Ectodermal cell (in vitro differentiated cells): ENCODE measurements at regions not wholly inside any gene's neighbourhood (a gene's known extent, or its start where the extent isn't known, plus 50 kb on each side); places are given as distances from the start of the nearest gene placed in this dataset.

Experiments
- H3K27ac ChIP-seq: 2 replicates; pipeline ENCODE4 v1.7.0; 2013; ENCODE audit warnings: mild to moderate bottlenecking, low read depth, low read length; ENCODE audit not compliant: insufficient read depth, poor library complexity, severe bottlenecking
- H3K27me3 ChIP-seq: 2 replicates; pipeline ENCODE4 v1.7.0; 2013; ENCODE audit warnings: mild to moderate bottlenecking, low read length; ENCODE audit not compliant: insufficient read depth, control insufficient read depth, poor library complexity, severe bottlenecking
- H3K36me3 ChIP-seq: one replicate; pipeline ENCODE4 v1.7.0; 2013; ENCODE audit warnings: low read length; ENCODE audit not compliant: control insufficient read depth, insufficient read depth
- H3K4me1 ChIP-seq: one replicate; pipeline ENCODE4 v1.7.0; 2013; ENCODE audit warnings: low read length; ENCODE audit not compliant: control insufficient read depth, insufficient read depth
- H3K4me3 ChIP-seq: 2 replicates; pipeline ENCODE4 v1.7.0; 2013; ENCODE audit warnings: low read depth, low read length, control low read depth; ENCODE audit not compliant: insufficient read depth
- H3K9me3 ChIP-seq: 2 replicates; pipeline ENCODE4 v1.7.0; 2013; ENCODE audit warnings: mild to moderate bottlenecking, low read length, moderate library complexity; ENCODE audit not compliant: control insufficient read depth
- WGBS, 2 experiments: methylation state at CpG; one replicate each; pipeline ENCODE4 v1.1.7; 2013; ENCODE audit warnings: missing lambda C conversion rate in 2 of 2; 5-methylcytosine and 5-hydroxymethylcytosine counted together

DNA sequence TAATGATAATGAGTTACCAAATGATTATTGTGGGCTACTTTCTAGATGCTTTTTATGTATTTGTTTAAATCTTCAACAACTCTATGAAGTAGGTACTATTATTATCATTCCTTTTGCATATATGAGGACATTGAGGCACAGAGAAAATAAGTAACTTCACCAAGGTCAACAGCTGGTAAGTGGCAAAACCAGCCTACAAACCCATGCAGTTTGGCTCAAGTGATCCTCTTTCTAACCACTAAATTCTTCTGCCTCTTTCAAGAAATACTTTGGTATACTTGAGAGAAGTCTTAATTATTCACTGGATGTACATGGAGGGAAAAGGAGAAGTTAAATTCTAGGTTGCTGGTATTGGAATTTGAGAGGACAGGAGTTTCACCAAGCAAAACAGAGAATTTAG is 495.2 kb upstream of the CADM1 start:
- no peak overlapping the region for H3K4me3 ChIP-seq
- H3K9me3 ChIP-seq, result no peaks in the 10 kb centered on the region
- H3K27ac ChIP-seq, result no peak overlapping the region
- no peaks in the 10 kb centered on the region for H3K27me3 ChIP-seq
- no peaks in the 10 kb centered on the region for H3K4me1 ChIP-seq
- no peaks in the 10 kb centered on the region for H3K36me3 ChIP-seq

DNA sequence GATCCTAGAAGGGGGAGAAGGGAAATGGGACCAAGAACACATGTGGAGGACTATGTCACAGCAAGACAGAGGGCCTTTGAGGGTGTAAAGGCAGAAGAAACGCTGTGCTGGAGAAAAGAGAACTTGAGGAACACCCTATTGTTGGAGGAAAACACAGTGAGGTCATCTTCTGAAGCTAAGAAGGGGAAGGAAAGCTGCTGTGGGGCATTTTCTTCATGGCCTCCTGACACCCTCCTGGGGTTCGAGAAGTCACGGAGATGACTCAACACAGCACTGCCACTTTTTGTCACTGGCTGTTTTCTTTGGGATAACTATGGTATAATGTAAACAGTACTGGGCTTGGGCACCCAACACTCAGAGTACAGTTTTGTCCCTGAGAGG is 492.6 kb upstream of the CADM1 start:
- Histone ChIP-seq H3K4me3 (no peak overlapping the region), H3K27me3 (no peaks in the 10 kb centered on the region), H3K9me3 (no peaks in the 10 kb centered on the region), H3K36me3 (no peaks in the 10 kb centered on the region), H3K27ac (no peak overlapping the region), H3K4me1 (no peaks in the 10 kb centered on the region)
- 87 to 92% methylated on average over 3 of the region's 3 CpGs for WGBS, 2 experiments

DNA sequence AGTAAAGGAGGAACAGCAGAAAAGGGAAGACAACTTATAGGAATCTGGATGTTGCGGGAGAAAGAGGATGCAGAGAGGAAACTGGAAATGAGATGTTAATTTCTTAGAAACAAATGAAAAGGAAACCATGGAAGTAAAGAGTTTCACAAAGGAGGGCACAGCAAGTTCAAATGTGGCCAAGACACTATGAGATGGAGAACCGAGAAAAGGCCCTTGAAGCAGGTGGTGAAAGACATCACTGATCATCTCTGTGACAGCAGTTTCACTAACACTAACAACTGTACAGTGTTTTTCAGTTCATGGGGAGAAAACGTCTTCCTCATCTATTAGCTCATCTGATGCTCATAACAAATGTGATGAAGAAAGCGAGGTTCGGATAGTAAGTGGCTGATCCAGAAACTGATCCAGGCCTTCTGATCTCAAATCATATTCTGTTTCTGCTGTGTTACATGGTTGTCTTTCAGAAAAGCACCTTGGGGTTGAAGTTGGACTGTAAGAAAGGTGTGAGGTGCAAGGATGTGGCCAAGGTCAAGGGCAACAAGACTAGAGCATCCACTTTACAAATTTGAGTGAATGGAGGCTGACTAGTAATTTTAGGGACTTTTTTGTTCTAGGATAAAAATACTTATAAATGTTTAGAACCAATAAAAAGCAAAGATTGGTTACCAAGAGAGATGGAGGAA is 492.1 kb upstream of the CADM1 start:
- H3K4me1 ChIP-seq, result no peaks in the 10 kb centered on the region
- H3K36me3 ChIP-seq, result no peaks in the 10 kb centered on the region
- no peak overlapping the region for H3K4me3 ChIP-seq
- H3K27me3 ChIP-seq, result no peaks in the 10 kb centered on the region
- no peak overlapping the region for H3K27ac ChIP-seq
- WGBS, 2 experiments, result 95 to 96% methylated on average over 5 of the region's 5 CpGs
- no peaks in the 10 kb centered on the region for H3K9me3 ChIP-seq

DNA sequence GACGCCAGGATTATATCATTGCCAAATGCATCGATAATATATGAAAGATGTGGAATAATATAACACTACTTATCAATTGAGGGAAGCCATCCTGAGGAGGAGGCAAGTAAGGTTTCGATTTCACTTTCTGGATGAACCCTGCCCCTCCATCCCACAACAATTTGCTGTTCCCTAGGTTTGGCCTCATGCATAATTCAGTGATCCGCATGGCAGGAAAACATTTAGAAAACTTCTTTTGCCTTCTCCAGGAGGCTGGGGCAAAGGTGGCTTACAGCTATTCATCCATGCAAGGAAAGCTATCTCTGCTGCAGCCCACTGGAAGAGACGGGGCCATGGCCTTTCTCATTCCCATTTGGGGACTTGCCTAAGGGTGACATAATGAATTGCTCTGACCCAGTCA is 489.4 kb upstream of the CADM1 start:
- Histone ChIP-seq H3K4me3 (no peak overlapping the region), H3K4me1 (no peaks in the 10 kb centered on the region), H3K9me3 (no peaks in the 10 kb centered on the region), H3K27me3 (no peaks in the 10 kb centered on the region), H3K36me3 (no peaks in the 10 kb centered on the region), H3K27ac (no peak overlapping the region)
- 89 to 93% methylated on average over 4 to 5 of the region's 5 CpGs for WGBS, 2 experiments

DNA sequence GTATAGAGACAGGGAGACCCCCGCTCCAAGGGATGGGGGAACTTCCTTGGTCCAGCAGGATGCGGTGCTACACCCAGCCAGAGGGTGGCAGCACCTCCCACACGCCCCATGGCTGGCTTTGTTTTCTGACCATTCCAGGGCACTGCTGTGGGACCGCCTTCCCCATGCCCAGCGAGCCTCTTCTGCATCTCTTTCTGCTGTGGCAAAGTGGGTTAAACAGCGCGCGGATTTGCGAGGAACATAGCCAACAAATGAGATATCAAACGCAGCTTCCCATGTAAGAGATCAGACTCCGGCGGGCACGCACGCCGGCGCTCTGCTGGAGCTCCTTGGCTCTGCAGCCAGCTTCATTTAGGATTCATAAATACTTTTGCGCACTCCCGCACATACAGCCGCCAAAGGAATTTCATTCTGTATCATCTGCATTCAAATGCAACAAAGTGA is 485.8 kb upstream of the CADM1 start:
- Histone ChIP-seq H3K27me3 (no peaks in the 10 kb centered on the region), H3K36me3 (no peaks in the 10 kb centered on the region), H3K27ac (no peak overlapping the region), H3K9me3 (no peaks in the 10 kb centered on the region), H3K4me1 (peaks cover 3% of the 10 kb centered on the region), H3K4me3 (no peak overlapping the region)
- 64 to 71% methylated on average over 19 of the region's 19 CpGs for WGBS, 2 experiments

DNA sequence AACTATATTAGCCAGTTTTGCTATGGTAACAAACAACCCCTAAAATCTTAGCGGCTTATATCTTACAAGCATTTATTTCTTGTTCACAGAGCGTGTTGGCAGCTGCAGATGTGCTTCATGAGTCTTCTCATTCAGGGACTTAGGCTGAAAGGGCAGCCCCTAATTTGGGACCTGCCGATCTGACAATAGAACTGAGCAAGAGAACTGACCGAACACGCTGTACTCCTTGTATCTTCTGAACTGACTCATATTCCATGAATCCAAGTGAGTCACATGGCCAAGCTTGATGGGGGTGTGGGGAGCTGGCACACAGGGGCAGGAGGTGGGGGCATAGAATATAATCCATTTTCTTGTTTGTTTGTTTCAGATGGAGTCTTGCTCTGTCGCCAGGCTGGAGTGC is 481.7 kb upstream of the CADM1 start:
- no peaks in the 10 kb centered on the region for H3K27me3 ChIP-seq

DNA sequence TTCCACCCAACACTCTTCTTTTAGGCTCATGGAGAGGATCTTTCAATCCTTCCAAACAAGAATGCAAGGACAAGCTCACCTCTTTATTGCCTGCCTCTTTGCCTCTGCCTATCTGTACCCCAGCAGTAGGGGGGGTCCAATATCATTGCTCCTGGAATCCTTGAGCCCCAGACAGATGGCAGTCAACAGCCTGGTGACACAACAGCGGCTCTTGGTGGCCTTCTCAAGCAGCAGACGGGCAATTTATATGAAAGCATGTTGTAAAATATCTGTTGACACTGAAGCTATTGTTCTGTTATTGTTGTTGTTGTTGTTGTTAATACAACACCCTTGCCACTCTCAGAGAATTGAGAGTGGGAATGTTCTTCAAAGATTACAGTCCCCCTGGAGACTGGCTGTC is 480.0 kb upstream of the CADM1 start:
- H3K36me3 ChIP-seq, result no peaks in the 10 kb centered on the region
- 94 to 98% methylated on average over 2 of the region's 2 CpGs for WGBS, 2 experiments
- no peaks in the 10 kb centered on the region for H3K9me3 ChIP-seq

More for the DNA sequence above, 481.7 kb upstream of the CADM1 start:
- Histone ChIP-seq H3K36me3 (no peaks in the 10 kb centered on the region), H3K27ac (no peak overlapping the region), H3K4me3 (no peak overlapping the region), H3K4me1 (peaks cover 7% of the 10 kb centered on the region), H3K9me3 (no peaks in the 10 kb centered on the region)
- 93 to 94% methylated on average over 6 of the region's 6 CpGs for WGBS, 2 experiments

DNA sequence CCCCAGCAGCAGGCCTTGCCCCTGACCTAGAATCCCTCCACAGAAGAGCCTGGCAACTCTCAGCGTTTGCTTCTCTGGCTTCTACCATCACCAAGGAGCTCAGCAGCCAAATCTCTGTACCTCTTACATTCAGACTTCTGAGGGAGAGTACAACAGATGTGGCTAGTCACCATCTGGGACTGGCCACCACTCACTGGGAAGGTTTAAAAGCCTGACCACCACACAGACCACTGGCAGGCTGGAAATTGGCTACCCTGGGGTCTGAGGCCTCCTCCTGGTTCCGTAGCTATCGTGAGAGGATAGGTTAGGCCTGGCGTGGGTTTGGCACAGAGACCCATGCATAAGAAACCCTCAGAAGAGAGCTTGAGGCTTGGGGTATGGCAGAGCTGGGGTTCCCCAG is 478.5 kb upstream of the CADM1 start:
- H3K27ac ChIP-seq, result no peak overlapping the region
- peaks cover 9% of the 10 kb centered on the region for H3K27me3 ChIP-seq
- H3K4me3 ChIP-seq, result no peak overlapping the region
- no peaks in the 10 kb centered on the region for H3K9me3 ChIP-seq
- no peaks in the 10 kb centered on the region for H3K36me3 ChIP-seq
- peaks cover 4% of the 10 kb centered on the region for H3K4me1 ChIP-seq
- WGBS, 2 experiments, result 90 to 91% methylated on average over 4 of the region's 4 CpGs

More for the DNA sequence above, 480.0 kb upstream of the CADM1 start:
- Histone ChIP-seq H3K27me3 (peaks cover 3% of the 10 kb centered on the region), H3K4me3 (no peak overlapping the region), H3K27ac (no peak overlapping the region), H3K4me1 (peaks cover 7% of the 10 kb centered on the region)

DNA sequence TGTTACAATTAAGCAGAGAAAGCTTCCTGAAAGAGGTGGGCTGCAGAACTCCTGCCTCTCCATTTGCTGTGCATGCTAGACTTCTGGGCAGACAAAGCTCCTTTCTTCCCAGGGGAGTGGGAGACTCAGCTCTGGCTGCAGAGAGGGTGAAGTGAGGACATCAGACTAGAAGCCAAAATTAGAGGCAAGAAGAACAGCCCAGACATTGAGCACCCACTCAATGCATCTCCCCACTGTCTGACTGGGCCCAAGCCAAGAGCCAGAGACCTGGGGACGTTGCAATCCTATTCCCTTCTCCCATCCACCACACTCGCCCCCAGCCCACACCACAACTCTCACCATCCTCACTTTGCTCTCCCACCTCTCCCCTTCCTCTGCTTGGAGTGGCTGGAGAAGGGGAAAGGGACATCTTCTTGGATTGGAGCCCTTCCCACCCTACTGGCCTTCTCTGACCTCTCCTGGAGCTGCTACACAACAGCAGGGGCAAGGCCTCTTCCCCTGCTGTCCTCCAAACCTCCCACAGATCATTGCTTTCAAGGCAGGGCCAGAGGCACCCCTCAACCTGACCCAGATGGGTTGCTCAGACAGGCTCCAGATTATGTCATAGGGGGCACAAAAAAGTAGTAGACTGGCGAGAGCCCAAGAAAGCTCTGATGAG is 477.7 kb upstream of the CADM1 start:
- H3K36me3 ChIP-seq, result no peaks in the 10 kb centered on the region
- H3K9me3 ChIP-seq, result no peaks in the 10 kb centered on the region
- H3K4me3 ChIP-seq, result no peak overlapping the region
- peaks cover 9% of the 10 kb centered on the region for H3K27me3 ChIP-seq
- H3K4me1 ChIP-seq, result peaks cover 3% of the 10 kb centered on the region
- no peak overlapping the region for H3K27ac ChIP-seq
- 91 to 96% methylated on average over 3 of the region's 3 CpGs for WGBS, 2 experiments

DNA sequence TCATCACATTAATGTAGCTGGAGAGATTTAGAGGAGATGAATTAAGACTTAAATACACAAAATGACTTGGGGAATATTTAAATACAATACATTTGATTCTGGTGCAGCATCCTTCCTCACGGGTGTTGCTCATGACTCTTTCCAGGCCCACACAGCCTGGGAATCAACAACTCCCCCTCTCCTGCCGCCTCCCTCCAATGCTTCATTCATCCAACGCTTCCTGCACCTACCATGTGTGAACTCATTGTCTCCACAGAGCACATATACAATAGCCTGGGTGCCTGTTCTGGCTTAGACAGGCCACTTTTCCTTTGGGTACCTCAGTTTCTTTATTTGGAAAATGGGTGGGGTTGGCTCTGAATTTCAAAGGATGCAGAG is 476.9 kb upstream of the CADM1 start:
- peaks cover 16% of the 10 kb centered on the region for H3K27me3 ChIP-seq
- no peak overlapping the region for H3K4me3 ChIP-seq
- H3K27ac ChIP-seq, result no peak overlapping the region
- WGBS, 2 experiments, result 73 to 83% methylated on average over 3 of the region's 3 CpGs
- H3K9me3 ChIP-seq, result no peaks in the 10 kb centered on the region
- peaks cover 3% of the 10 kb centered on the region for H3K4me1 ChIP-seq
- H3K36me3 ChIP-seq, result no peaks in the 10 kb centered on the region
